Ramos (cell line): ENCODE measurements at regions not wholly inside any gene's neighbourhood (a gene's known extent, or its start where the extent isn't known, plus 50 kb on each side); places are given as distances from the start of the nearest gene placed in this dataset.
"Not testable (repeated sequence)": the region's sequence is repeated elsewhere in the genome, so short reads cannot be mapped to it uniquely, and the experiment has no call there.

Experiments
- in situ Hi-C: fragments of 300-500 bp; cut with MboI; formaldehyde crosslinking; loops from one replicate; pipeline ENCODE4 v1.14.3; 2022; ENCODE audit warnings: low sequenced_read_pairs; ENCODE audit not compliant: unreplicated experiment

GRCh38 chr15:58348095-58348812, 83.5 kb upstream of the LIPC start:
- in situ Hi-C loops = no loop called here

GRCh38 chr15:58352026-58352929, 79.5 kb upstream of the LIPC start:
- in situ Hi-C loops = no loop called here

- in situ Hi-C loops = no loop called here
Measured at GRCh38 chr15:58355382-58355971, 76.3 kb upstream of the LIPC start.

GRCh38 chr15:58355973-58356372, 75.8 kb upstream of the LIPC start:
- in situ Hi-C loops = no loop called here

- in situ Hi-C loops = no loop called here
Measured at GRCh38 chr15:58357529-58358476, 74.0 kb upstream of the LIPC start.

- in situ Hi-C loops = no loop called here
Measured at GRCh38 chr15:58360421-58361090, 71.2 kb upstream of the LIPC start.

- in situ Hi-C loops = no loop called here
Measured at GRCh38 chr15:58361273-58361759, 70.5 kb upstream of the LIPC start.

GRCh38 chr15:58362262-58362922, 69.4 kb upstream of the LIPC start:
- in situ Hi-C loops = no loop called here

- in situ Hi-C loops = not testable (repeated sequence)
Measured at GRCh38 chr15:58363118-58363517, 68.7 kb upstream of the LIPC start.

- in situ Hi-C loops = not testable (repeated sequence)
Measured at GRCh38 chr15:58363673-58364072, 68.1 kb upstream of the LIPC start.

- in situ Hi-C loops = not testable (repeated sequence)
Measured at GRCh38 chr15:58365098-58365497, 66.7 kb upstream of the LIPC start.

- in situ Hi-C loops = no loop called here
Measured at GRCh38 chr15:58369261-58369701, 62.5 kb upstream of the LIPC start.

GRCh38 chr15:58369956-58370355, 61.8 kb upstream of the LIPC start:
- in situ Hi-C loops = no loop called here

- in situ Hi-C loops = no loop called here
Measured at GRCh38 chr15:58374147-58374546, 57.6 kb upstream of the LIPC start.

- in situ Hi-C loops = no loop called here
Measured at GRCh38 chr15:58377193-58377592, 54.6 kb upstream of the LIPC start.

- in situ Hi-C loops = no loop called here
Measured at GRCh38 chr15:58378241-58379085, 53.3 kb upstream of the LIPC start.

- in situ Hi-C loops = not testable (repeated sequence)
Measured at GRCh38 chr15:58379454-58379853, 52.3 kb upstream of the LIPC start.
